GM23248 (cell line): ENCODE measurements at regions not wholly inside any gene's neighbourhood (a gene's known extent, or its start where the extent isn't known, plus 50 kb on each side); places are given as distances from the start of the nearest gene placed in this dataset.

Experiments used
- DNase-seq: peaks from one replicate; pipeline ENCODE4 v3.0.0-alpha.2; 2015
- H2AFZ ChIP-seq: fragments of 200-600 bp; sonication (generic); 2 replicates; pipeline ENCODE4 v1.6.1; 2016; ENCODE audit warnings: antibody characterized with exemption
- H3F3A ChIP-seq: fragments of 200-600 bp; sonication (generic); 2 replicates; pipeline ENCODE4 v1.6.1; 2016; ENCODE audit warnings: mild to moderate bottlenecking, antibody characterized with exemption, mixed run types; ENCODE audit not compliant: insufficient read depth
- H3K27ac ChIP-seq: fragments of 200-600 bp; sonication (generic); 2 replicates; pipeline ENCODE4 v1.5.1; 2016; ENCODE audit warnings: mild to moderate bottlenecking
- H3K27me3 ChIP-seq: fragments of 200-600 bp; sonication (generic); replicated peaks from 2 replicates; pipeline ENCODE4 v1.6.1; 2016; ENCODE audit warnings: mild to moderate bottlenecking; ENCODE audit not compliant: insufficient read depth
- H3K36me3 ChIP-seq: fragments of 200-600 bp; sonication (generic); 2 replicates; pipeline ENCODE4 v1.6.1; 2016; ENCODE audit warnings: low read depth, mild to moderate bottlenecking
- H3K4me1 ChIP-seq: fragments of 200-600 bp; sonication (generic); 2 replicates; pipeline ENCODE4 v1.6.1; 2016; ENCODE audit warnings: mild to moderate bottlenecking; ENCODE audit not compliant: insufficient read depth
- H3K4me2 ChIP-seq: fragments of 200-600 bp; sonication (generic); one replicate; pipeline ENCODE4 v1.6.1; 2016; ENCODE audit warnings: mild to moderate bottlenecking; ENCODE audit not compliant: unreplicated experiment
- H3K4me3 ChIP-seq: fragments of 200-600 bp; sonication (generic); 2 replicates; pipeline ENCODE4 v1.5.1; 2016; ENCODE audit warnings: mild to moderate bottlenecking
- H3K79me2 ChIP-seq: fragments of 200-600 bp; sonication (generic); 2 replicates; pipeline ENCODE4 v1.6.1; 2016; ENCODE audit warnings: mild to moderate bottlenecking; ENCODE audit not compliant: insufficient read depth
- H3K9ac ChIP-seq: fragments of 200-600 bp; sonication (generic); 2 replicates; pipeline ENCODE4 v1.6.1; 2016; ENCODE audit warnings: mild to moderate bottlenecking
- H3K9me2 ChIP-seq: fragments of 200-600 bp; sonication (generic); 2 replicates; pipeline ENCODE4 v1.6.1; 2016; ENCODE audit warnings: mixed run types, mild to moderate bottlenecking, moderate library complexity; ENCODE audit not compliant: insufficient read depth
- H3K9me3 ChIP-seq: fragments of 200-600 bp; sonication (generic); one replicate; pipeline ENCODE4 v1.6.1; 2017; ENCODE audit warnings: low read depth
- H4K20me1 ChIP-seq: fragments of 200-600 bp; sonication (generic); 2 replicates; pipeline ENCODE4 v1.6.0; 2016; ENCODE audit not compliant: insufficient read depth
- EZH2 ChIP-seq: fragments of 200-600 bp; sonication (generic); IDR thresholded peaks from 2 replicates; pipeline ENCODE4 v1.6.1; 2018; ENCODE audit warnings: antibody characterized with exemption, mild to moderate bottlenecking; ENCODE audit not compliant: insufficient read depth, poor library complexity, severe bottlenecking
- EZH2phosphoT487 ChIP-seq: fragments of 200-600 bp; sonication (generic); IDR thresholded peaks from 2 replicates; pipeline ENCODE4 v1.6.1; 2018; ENCODE audit warnings: antibody characterized with exemption, moderate library complexity, mild to moderate bottlenecking, low read depth; ENCODE audit not compliant: insufficient read depth
- WGBS, 2 experiments: methylation state at CpG; one replicate each; pipeline ENCODE4 v1.1.6; 2015 to 2017; ENCODE audit warnings: low lambda C conversion rate in 2 of 2, low coverage in 1 of 2; ENCODE audit errors: missing lambda C conversion rate in 2 of 2; 5-methylcytosine and 5-hydroxymethylcytosine counted together
- in situ Hi-C: fragments of 300-500 bp; cut with MboI; formaldehyde crosslinking; loops from 2 replicates; pipeline ENCODE4 v1.15.0; 2020

GRCh38 chr14:38116895-38117294 is 90.8 kb upstream of the SSTR1 start:
- no peaks in the 10 kb centered on the region for H3K79me2 ChIP-seq
- no peaks in the 10 kb centered on the region for H4K20me1 ChIP-seq
- H3K9me3 ChIP-seq = no peaks in the 10 kb centered on the region
- H3K4me2 ChIP-seq = no peak overlapping the region
- H3K36me3 ChIP-seq = no peaks in the 10 kb centered on the region
- no peak overlapping the region for H3K27ac ChIP-seq
- H3K4me3 ChIP-seq = no peak overlapping the region
- no peaks in the 10 kb centered on the region for H3K9me2 ChIP-seq
- H3K27me3 ChIP-seq = no peaks in the 10 kb centered on the region
- no peak overlapping the region for H2AFZ ChIP-seq
- 0 out of 2 replicates have a peak, but pooled peaks cover 7% of the 10 kb centered on the region for H3F3A ChIP-seq
- TF ChIP-seq EZH2phosphoT487 (no peak), EZH2 (no peak)
- no peak for DNase-seq
- in situ Hi-C loops = no loop called here
- peaks cover 4% of the 10 kb centered on the region; the same call in 1 of the 2 replicates for H3K4me1 ChIP-seq
- H3K9ac ChIP-seq = no peak overlapping the region

- Histone ChIP-seq H4K20me1 (no peaks in the 10 kb centered on the region), H3K4me3 (no peak overlapping the region), H3F3A (0 out of 2 replicates have a peak, but pooled peaks cover 7% of the 10 kb centered on the region), H3K27me3 (no peaks in the 10 kb centered on the region), H3K9ac (no peak overlapping the region), H3K4me1 (peaks cover 13% of the 10 kb centered on the region), H3K9me3 (no peaks in the 10 kb centered on the region), H3K9me2 (no peaks in the 10 kb centered on the region), H2AFZ (no peak overlapping the region), H3K79me2 (no peaks in the 10 kb centered on the region), H3K27ac (no peak overlapping the region), H3K4me2 (no peak overlapping the region), H3K36me3 (no peaks in the 10 kb centered on the region)
- WGBS, 2 experiments = 98 to 100% methylated on average over 2 of the region's 2 CpGs
- in situ Hi-C loops = no loop called here
- no peak for DNase-seq
- TF ChIP-seq EZH2phosphoT487 (no peak), EZH2 (no peak)
Observed at GRCh38 chr14:38120109-38120508, 87.6 kb upstream of the SSTR1 start.

- H3K27me3 ChIP-seq = no peaks in the 10 kb centered on the region
- WGBS, 2 experiments = 48 to 51% methylated on average over 4 of the region's 4 CpGs
- peaks cover 13% of the 10 kb centered on the region for H3K4me1 ChIP-seq
- H3K9me3 ChIP-seq = no peaks in the 10 kb centered on the region
- H3K9me2 ChIP-seq = no peaks in the 10 kb centered on the region
- in situ Hi-C loops = no loop called here
- no peaks in the 10 kb centered on the region for H4K20me1 ChIP-seq
- no peak for DNase-seq
- no peaks in the 10 kb centered on the region for H3K36me3 ChIP-seq
- no peaks in the 10 kb centered on the region for H3K79me2 ChIP-seq
- no peak overlapping the region for H3K4me2 ChIP-seq
- TF ChIP-seq EZH2 (no peak), EZH2phosphoT487 (no peak)
- no peak overlapping the region for H3K27ac ChIP-seq
- peak overlapping the region; percentile 38; the same call in 1 of the 2 replicates for H2AFZ ChIP-seq
- 0 out of 2 replicates have a peak, but pooled peaks cover 7% of the 10 kb centered on the region for H3F3A ChIP-seq
- H3K9ac ChIP-seq = no peak overlapping the region
- no peak overlapping the region for H3K4me3 ChIP-seq
Observed at GRCh38 chr14:38121320-38122020, 86.2 kb upstream of the SSTR1 start.

- Histone ChIP-seq H3K9ac (no peak overlapping the region), H3K9me2 (no peaks in the 10 kb centered on the region)
Observed at GRCh38 chr14:38122241-38122640, 85.5 kb upstream of the SSTR1 start.

More at GRCh38 chr14:38122241-38122640, 85.5 kb upstream of the SSTR1 start:
- H2AFZ ChIP-seq = no peak overlapping the region
- no peaks in the 10 kb centered on the region for H3K36me3 ChIP-seq
- H3K27me3 ChIP-seq = no peaks in the 10 kb centered on the region
- in situ Hi-C loops = no loop called here
- no peak overlapping the region for H3K4me3 ChIP-seq
- no peaks in the 10 kb centered on the region for H4K20me1 ChIP-seq
- 0 out of 2 replicates have a peak, but pooled peaks cover 7% of the 10 kb centered on the region for H3F3A ChIP-seq
- H3K27ac ChIP-seq = no peak overlapping the region
- 60 to 62% methylated on average over 5 of the region's 5 CpGs for WGBS, 2 experiments
- peak; percentile 37 for DNase-seq
- peaks cover 13% of the 10 kb centered on the region for H3K4me1 ChIP-seq
- H3K4me2 ChIP-seq = no peak overlapping the region
- H3K9me3 ChIP-seq = no peaks in the 10 kb centered on the region
- no peak for TF ChIP-seq EZH2
- no peak for TF ChIP-seq EZH2phosphoT487
- H3K79me2 ChIP-seq = no peaks in the 10 kb centered on the region
